ENCODE measurements at regions not wholly inside any gene's neighbourhood (a gene's known extent, or its start where the extent isn't known, plus 50 kb on each side); places are given as distances from the start of the nearest gene placed in this dataset.

GRCh38 chr13:81377921-81378320 is 1037.0 kb upstream of the SPRY2 start:
- Mint-ChIP-seq H3K27ac (no peak overlapping the region), H3K4me1 (peaks cover 9% of the 10 kb centered on the region), H3K9me3 (no peaks in the 10 kb centered on the region), H3K36me3 (ENCODE audit: low read depth) (no peaks in the 10 kb centered on the region), H3K4me3 (no peak overlapping the region), H3K27me3 (ENCODE audit: insufficient read depth, low read depth, poor library complexity) (no peaks in the 10 kb centered on the region)
- H2AFZ ChIP-seq: no peak overlapping the region
- ATAC-seq: no peak
- DNase-seq (ENCODE audit: low spot score): no peak
- H3K9me2 ChIP-seq (ENCODE audit: insufficient read depth): no peaks in the 10 kb centered on the region
- H3K36me3 ChIP-seq (ENCODE audit: insufficient read depth): no peaks in the 10 kb centered on the region
- H3K4me1 ChIP-seq (ENCODE audit: insufficient read depth): peaks cover 13% of the 10 kb centered on the region
- no peaks in the 10 kb centered on the region for H3K79me2 ChIP-seq (replicated peaks; ENCODE audit: insufficient read depth)
- no peak overlapping the region for H3K4me2 ChIP-seq
- no peak overlapping the region for H3K27ac ChIP-seq (ENCODE audit: low read depth)
- TF ChIP-seq ZNF331 (CRISPR knock-in tag; IDR thresholded peaks at IDR 0.05; ENCODE audit: low read depth) (no peak), POLR2AphosphoS5 (IDR thresholded peaks at IDR 0.05; ENCODE audit: low read depth) (no peak), EZH2phosphoT487 (IDR thresholded peaks at IDR 0.05; ENCODE audit: unreplicated experiment) (no peak), JUNB (IDR thresholded peaks at IDR 0.05; ENCODE audit: unreplicated experiment) (no peak), CREB1 (CRISPR knock-in tag; IDR thresholded peaks at IDR 0.05; ENCODE audit: low read depth) (no peak), STAT1 (IDR thresholded peaks at IDR 0.05; ENCODE audit: unreplicated experiment) (no peak), NANOG (IDR thresholded peaks at IDR 0.05; ENCODE audit: borderline replicate concordance) (no peak), EZH2 (IDR thresholded peaks at IDR 0.05; ENCODE audit: low read depth, unreplicated experiment) (no peak), ZNF114 (CRISPR knock-in tag; IDR thresholded peaks at IDR 0.05) (no peak), CTCF (conservative IDR thresholded peaks at IDR 0.05; ENCODE audit: low read depth in 2 of 2) (no peak), ETS1 (IDR thresholded peaks at IDR 0.05) (no peak)
- TF ChIP-seq, protein P1, sequence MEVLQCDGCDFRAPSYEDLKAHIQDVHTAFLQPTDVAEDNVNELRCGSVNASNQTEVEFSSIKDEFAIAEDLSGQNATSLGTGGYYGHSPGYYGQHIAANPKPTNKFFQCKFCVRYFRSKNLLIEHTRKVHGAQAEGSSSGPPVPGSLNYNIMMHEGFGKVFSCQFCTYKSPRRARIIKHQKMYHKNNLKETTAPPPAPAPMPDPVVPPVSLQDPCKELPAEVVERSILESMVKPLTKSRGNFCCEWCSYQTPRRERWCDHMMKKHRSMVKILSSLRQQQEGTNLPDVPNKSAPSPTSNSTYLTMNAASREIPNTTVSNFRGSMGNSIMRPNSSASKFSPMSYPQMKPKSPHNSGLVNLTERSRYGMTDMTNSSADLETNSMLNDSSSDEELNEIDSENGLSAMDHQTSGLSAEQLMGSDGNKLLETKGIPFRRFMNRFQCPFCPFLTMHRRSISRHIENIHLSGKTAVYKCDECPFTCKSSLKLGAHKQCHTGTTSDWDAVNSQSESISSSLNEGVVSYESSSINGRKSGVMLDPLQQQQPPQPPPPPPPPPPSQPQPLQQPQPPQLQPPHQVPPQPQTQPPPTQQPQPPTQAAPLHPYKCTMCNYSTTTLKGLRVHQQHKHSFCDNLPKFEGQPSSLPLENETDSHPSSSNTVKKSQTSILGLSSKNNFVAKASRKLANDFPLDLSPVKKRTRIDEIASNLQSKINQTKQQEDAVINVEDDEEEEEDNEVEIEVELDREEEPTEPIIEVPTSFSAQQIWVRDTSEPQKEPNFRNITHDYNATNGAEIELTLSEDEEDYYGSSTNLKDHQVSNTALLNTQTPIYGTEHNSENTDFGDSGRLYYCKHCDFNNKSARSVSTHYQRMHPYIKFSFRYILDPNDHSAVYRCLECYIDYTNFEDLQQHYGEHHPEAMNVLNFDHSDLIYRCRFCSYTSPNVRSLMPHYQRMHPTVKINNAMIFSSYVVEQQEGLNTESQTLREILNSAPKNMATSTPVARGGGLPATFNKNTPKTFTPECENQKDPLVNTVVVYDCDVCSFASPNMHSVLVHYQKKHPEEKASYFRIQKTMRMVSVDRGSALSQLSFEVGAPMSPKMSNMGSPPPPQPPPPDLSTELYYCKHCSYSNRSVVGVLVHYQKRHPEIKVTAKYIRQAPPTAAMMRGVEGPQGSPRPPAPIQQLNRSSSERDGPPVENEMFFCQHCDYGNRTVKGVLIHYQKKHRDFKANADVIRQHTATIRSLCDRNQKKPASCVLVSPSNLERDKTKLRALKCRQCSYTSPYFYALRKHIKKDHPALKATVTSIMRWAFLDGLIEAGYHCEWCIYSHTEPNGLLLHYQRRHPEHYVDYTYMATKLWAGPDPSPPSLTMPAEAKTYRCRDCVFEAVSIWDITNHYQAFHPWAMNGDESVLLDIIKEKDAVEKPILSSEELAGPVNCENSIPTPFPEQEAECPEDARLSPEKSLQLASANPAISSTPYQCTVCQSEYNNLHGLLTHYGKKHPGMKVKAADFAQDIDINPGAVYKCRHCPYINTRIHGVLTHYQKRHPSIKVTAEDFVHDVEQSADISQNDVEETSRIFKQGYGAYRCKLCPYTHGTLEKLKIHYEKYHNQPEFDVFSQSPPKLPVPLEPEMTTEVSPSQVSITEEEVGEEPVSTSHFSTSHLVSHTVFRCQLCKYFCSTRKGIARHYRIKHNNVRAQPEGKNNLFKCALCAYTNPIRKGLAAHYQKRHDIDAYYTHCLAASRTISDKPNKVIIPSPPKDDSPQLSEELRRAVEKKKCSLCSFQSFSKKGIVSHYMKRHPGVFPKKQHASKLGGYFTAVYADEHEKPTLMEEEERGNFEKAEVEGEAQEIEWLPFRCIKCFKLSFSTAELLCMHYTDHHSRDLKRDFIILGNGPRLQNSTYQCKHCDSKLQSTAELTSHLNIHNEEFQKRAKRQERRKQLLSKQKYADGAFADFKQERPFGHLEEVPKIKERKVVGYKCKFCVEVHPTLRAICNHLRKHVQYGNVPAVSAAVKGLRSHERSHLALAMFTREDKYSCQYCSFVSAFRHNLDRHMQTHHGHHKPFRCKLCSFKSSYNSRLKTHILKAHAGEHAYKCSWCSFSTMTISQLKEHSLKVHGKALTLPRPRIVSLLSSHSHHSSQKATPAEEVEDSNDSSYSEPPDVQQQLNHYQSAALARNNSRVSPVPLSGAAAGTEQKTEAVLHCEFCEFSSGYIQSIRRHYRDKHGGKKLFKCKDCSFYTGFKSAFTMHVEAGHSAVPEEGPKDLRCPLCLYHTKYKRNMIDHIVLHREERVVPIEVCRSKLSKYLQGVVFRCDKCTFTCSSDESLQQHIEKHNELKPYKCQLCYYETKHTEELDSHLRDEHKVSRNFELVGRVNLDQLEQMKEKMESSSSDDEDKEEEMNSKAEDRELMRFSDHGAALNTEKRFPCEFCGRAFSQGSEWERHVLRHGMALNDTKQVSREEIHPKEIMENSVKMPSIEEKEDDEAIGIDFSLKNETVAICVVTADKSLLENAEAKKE (CRISPR knock-in tag; IDR thresholded peaks at IDR 0.05): no peak
- TF ChIP-seq, protein P2, sequence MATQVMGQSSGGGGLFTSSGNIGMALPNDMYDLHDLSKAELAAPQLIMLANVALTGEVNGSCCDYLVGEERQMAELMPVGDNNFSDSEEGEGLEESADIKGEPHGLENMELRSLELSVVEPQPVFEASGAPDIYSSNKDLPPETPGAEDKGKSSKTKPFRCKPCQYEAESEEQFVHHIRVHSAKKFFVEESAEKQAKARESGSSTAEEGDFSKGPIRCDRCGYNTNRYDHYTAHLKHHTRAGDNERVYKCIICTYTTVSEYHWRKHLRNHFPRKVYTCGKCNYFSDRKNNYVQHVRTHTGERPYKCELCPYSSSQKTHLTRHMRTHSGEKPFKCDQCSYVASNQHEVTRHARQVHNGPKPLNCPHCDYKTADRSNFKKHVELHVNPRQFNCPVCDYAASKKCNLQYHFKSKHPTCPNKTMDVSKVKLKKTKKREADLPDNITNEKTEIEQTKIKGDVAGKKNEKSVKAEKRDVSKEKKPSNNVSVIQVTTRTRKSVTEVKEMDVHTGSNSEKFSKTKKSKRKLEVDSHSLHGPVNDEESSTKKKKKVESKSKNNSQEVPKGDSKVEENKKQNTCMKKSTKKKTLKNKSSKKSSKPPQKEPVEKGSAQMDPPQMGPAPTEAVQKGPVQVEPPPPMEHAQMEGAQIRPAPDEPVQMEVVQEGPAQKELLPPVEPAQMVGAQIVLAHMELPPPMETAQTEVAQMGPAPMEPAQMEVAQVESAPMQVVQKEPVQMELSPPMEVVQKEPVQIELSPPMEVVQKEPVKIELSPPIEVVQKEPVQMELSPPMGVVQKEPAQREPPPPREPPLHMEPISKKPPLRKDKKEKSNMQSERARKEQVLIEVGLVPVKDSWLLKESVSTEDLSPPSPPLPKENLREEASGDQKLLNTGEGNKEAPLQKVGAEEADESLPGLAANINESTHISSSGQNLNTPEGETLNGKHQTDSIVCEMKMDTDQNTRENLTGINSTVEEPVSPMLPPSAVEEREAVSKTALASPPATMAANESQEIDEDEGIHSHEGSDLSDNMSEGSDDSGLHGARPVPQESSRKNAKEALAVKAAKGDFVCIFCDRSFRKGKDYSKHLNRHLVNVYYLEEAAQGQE (IDR thresholded peaks at IDR 0.05; ENCODE audit: unreplicated experiment): no peak
- no peaks in the 10 kb centered on the region for H4K20me1 ChIP-seq (replicated peaks; ENCODE audit: insufficient read depth)
- no peak overlapping the region for H3K4me3 ChIP-seq
- H3F3A ChIP-seq (replicated peaks; ENCODE audit: low read depth): no peaks in the 10 kb centered on the region
- H3K27me3 ChIP-seq (ENCODE audit: insufficient read depth): no peaks in the 10 kb centered on the region
